ENCODE measurements at regions not wholly inside any gene's neighbourhood (a gene's known extent, or its start where the extent isn't known, plus 50 kb on each side); places are given as distances from the start of the nearest gene placed in this dataset.

DNA sequence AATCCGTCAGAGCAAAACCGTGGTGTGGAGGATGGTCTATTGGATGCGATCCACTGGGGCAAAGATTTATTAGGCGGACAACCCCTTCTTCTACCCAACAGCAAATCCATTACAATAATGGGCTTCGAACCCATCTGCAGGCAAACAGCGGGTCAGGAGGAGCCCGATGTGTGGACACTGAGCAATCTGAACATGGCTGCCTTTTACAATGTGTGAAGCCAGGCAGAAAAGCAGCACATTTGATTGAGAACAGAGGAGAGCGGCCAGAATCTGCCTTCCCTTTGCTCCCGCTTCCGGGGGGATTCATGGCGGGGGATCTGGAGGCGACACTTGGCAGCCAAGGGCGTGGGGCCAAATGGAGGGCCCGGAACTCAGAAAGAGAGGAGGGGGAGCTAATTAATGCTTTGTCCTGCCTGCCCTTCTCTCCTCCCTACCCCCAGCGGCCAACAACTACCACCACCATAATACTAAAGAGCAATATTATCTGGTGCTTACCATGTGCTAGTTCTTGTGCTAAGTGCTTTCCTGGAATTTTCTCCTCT is 133.0 kb downstream of the EMX2 start:
- TF ChIP-seq, protein P1, sequence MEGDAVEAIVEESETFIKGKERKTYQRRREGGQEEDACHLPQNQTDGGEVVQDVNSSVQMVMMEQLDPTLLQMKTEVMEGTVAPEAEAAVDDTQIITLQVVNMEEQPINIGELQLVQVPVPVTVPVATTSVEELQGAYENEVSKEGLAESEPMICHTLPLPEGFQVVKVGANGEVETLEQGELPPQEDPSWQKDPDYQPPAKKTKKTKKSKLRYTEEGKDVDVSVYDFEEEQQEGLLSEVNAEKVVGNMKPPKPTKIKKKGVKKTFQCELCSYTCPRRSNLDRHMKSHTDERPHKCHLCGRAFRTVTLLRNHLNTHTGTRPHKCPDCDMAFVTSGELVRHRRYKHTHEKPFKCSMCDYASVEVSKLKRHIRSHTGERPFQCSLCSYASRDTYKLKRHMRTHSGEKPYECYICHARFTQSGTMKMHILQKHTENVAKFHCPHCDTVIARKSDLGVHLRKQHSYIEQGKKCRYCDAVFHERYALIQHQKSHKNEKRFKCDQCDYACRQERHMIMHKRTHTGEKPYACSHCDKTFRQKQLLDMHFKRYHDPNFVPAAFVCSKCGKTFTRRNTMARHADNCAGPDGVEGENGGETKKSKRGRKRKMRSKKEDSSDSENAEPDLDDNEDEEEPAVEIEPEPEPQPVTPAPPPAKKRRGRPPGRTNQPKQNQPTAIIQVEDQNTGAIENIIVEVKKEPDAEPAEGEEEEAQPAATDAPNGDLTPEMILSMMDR (IDR thresholded peaks at IDR 0.05; ENCODE audit: low read depth, low read length), result no peak
- no peak overlapping the region for H3K4me3 ChIP-seq (replicated peaks in 1 of 2; ENCODE audit: low read depth in 2 of 2, low read length in 2 of 2)
- DNase-seq (ENCODE audit: low read depth in 2 of 2), result no peak

DNA sequence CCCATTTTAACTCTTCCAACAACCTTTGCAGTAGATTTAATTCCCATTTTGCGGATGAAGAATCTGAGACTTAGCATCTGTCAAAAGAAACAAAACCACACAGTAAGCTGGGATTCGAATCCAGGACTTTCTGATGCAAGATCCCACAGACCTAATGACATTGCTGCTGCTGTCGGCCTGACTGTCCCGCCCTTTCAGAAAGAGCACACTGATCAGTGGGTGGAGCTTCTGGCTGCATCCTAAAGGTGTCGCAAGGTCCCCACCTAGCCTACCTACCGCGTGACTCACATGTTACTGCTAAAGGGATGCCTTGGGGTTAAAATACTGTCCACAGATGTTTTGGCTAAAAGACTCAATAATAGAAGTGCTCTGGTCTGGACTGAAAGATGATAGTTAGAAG is 134.7 kb downstream of the EMX2 start:
- DNase-seq (ENCODE audit: low read depth in 2 of 2), result no peak
- no peak overlapping the region for H3K4me3 ChIP-seq (replicated peaks in 1 of 2; ENCODE audit: low read depth in 2 of 2, low read length in 2 of 2)
- TF ChIP-seq, protein P1 (IDR thresholded peaks at IDR 0.05; ENCODE audit: low read depth, low read length), result no peak

DNA sequence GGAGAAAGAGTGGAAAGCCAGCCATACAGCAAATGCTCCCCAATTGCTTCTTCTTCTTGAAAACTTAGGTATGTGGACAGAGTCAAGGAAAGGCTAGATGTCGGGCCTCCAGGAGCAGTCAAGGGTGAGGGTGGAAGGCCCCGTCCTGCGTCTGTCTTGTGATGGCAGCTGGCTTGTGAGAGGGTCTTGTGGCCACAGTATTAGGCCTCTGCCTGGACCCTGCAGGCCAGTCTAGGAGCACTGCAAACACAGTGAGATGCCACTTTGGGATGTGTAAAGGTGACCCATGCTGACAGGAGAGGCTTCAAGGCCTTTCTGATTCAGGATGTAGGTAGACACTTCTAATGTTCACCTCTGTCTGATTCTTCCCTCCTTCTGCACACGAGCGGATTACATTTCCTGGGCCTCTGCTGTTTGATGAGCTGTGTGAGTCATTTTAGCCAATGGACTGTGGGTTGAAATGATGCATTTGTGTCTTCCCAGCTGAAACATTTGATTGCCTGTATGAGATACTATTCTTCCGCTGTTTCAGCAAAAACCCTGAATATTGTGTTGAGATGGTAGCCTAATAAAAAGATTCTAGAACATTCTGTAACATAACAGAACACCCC is 135.4 kb downstream of the EMX2 start:
- no peak for DNase-seq (ENCODE audit: low read depth in 2 of 2)
- TF ChIP-seq, protein P1 (IDR thresholded peaks at IDR 0.05; ENCODE audit: low read depth, low read length), result no peak
- H3K4me3 ChIP-seq (replicated peaks in 1 of 2; ENCODE audit: low read depth in 2 of 2, low read length in 2 of 2), result no peak overlapping the region

DNA sequence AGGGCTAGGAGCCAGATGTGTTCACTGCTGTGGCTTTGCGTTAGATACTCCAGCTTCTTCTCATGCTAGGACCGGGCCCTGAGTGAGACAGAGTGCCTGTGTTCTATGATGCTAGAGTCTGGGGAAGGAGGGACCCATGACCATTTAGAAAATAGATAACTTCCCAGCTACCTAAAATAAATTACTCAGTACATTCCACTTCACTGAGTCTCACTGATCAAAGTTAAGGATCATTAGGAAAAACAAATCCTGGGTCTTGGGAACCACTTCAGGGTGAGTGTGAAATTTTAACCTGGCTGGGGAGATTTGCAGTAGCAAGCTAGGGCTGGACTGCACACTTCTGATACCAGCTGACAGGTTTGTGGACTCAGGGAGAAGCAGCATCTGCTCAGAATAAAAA is 138.1 kb downstream of the EMX2 start:
- no peak for DNase-seq (ENCODE audit: low read depth in 2 of 2)
- TF ChIP-seq, protein P1 (IDR thresholded peaks at IDR 0.05; ENCODE audit: low read depth, low read length), result no peak
- no peak overlapping the region for H3K4me3 ChIP-seq (replicated peaks in 1 of 2; ENCODE audit: low read depth in 2 of 2, low read length in 2 of 2)

DNA sequence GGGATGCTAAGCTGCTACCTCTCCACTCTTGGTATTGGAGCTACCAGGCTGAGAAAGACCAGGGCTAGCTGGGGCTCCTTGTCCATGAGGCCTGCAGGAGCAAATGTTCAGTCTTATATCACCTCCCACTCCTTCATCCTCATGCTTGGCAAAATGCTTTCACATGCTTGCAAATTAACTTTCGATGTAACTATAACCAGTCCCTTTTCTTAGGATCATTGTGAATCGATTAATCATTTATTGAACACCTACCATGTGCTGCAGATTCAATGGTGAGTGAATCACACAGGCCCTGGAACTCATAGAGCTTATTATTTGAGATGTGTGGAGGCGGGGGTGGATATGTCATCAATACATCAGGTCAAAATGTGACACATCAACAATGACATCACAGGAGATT is 138.6 kb downstream of the EMX2 start:
- DNase-seq (ENCODE audit: low read depth in 2 of 2), result no peak
- TF ChIP-seq, protein P1 (IDR thresholded peaks at IDR 0.05; ENCODE audit: low read depth, low read length), result no peak

DNA sequence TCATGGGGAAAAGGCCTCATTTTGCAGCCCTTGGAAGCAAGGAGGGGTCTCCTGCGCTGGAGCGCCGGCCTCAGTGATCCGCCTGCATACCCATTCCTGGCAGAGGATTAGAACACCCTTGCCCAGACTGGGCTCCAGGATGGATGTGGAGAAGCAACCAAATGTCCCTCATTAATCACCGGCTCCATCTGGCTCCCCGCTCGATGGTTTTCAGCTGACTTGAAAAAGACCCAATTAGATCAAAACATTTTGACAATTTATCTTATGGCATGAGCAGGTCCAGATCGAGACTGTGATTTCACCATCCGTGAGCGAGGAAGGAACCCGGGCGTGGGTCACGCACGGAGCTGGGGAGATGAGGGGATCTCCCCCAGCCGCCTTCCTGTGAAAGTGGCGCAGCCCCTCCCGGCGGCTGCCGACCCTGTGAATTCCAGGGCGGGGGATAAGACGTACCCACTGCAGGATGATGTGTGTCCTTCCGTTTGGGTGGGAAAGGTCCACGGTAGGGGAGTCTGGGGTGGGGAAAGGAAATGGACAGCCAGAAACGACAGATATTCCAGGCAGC is 141.6 kb downstream of the EMX2 start:
- no peak overlapping the region for H3K4me3 ChIP-seq (replicated peaks in 1 of 2; ENCODE audit: low read depth in 2 of 2, low read length in 2 of 2)
- TF ChIP-seq, protein P1 (IDR thresholded peaks at IDR 0.05; ENCODE audit: low read depth, low read length), result no peak
- no peak for DNase-seq (ENCODE audit: low read depth in 2 of 2)

More for the DNA sequence above, 138.6 kb downstream of the EMX2 start:
- no peak overlapping the region for H3K4me3 ChIP-seq (replicated peaks in 1 of 2; ENCODE audit: low read depth in 2 of 2, low read length in 2 of 2)

All from cardiac fibroblast (primary cell).